Keratinocyte (primary cell): ENCODE measurements at regions not wholly inside any gene's neighbourhood (a gene's known extent, or its start where the extent isn't known, plus 50 kb on each side); places are given as distances from the start of the nearest gene placed in this dataset.

Experiments used
- CTCF ChIP-seq, 3 experiments: IDR thresholded peaks in 1 of 3; conservative IDR thresholded peaks in 1 of 3; optimal IDR thresholded peaks in 1 of 3; 2 replicates in 2 of 3; 3 replicates in 1 of 3; pipeline versions ENCODE3 to v1.5.1; 2011; ENCODE audit warnings: low read length in 3 of 3, mild to moderate bottlenecking in 3 of 3, moderate library complexity in 2 of 3, control low read depth in 1 of 3, inconsistent platforms in 1 of 3; ENCODE audit not compliant: insufficient read depth in 2 of 3; ENCODE audit errors: extremely low read depth in 1 of 3
- EZH2 ChIP-seq: IDR thresholded peaks from one replicate; pipeline ENCODE4 v1.6.1; 2012; ENCODE audit warnings: inconsistent platforms, mild to moderate bottlenecking, low read length, moderate library complexity

DNA sequence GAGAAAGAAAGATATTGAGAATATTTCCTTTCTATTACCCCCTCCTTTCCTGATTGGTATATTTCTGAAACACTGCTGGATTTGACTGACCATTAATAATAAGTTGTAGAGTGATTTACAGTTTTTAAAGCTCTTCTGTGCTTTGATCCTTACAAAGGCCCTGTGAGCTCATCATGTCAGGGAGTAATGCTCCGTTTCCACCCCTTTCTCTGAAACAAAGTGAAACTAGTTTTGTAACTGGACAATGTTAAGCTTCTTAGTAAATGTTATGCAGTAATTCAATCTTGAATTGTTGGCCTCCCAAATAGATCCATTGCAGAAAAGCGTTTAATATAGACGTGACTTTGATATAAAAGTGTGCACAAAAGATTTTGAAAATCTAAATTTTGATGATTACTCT, 190.1 kb upstream of the GNPDA2 start:
- TF ChIP-seq EZH2: no peak
- no peak for TF ChIP-seq CTCF (optimal IDR thresholded peaks at IDR 0.05 in 1 of 3, IDR thresholded peaks at IDR 0.05 in 1 of 3, conservative IDR thresholded peaks at IDR 0.05 in 1 of 3; ENCODE audit: extremely low read depth in 1 of 3, insufficient read depth in 2 of 3, low read length in 3 of 3)
